Cerebellar nuclear complex (tissue), 1 donor: ENCODE measurements at regions not wholly inside any gene's neighbourhood (a gene's known extent, or its start where the extent isn't known, plus 50 kb on each side); places are given as distances from the start of the nearest gene placed in this dataset.

Experiments
- DNase-seq, 2 experiments: peaks; one replicate each; lab custom pipeline; 2025; lab: John Stamatoyannopoulos, UW

- no peak for DNase-seq
Measured at GRCh38 chr13:31049083-31049482, 112.6 kb downstream of the HSPH1 start.

- no peak for DNase-seq
Measured at GRCh38 chr13:31048521-31048920, 113.2 kb downstream of the HSPH1 start.

- no peak for DNase-seq
Measured at GRCh38 chr13:31046711-31047279, 114.3 kb downstream of the TEX26 start.

GRCh38 chr13:31045286-31046081, 113.0 kb downstream of the TEX26 start:
- DNase-seq: no peak

- DNase-seq: peak in 1 of 2 experiments; percentile 20
Measured at GRCh38 chr13:31044364-31045285, 112.2 kb downstream of the TEX26 start.

GRCh38 chr13:31043957-31044356, 111.5 kb downstream of the TEX26 start:
- no peak for DNase-seq

GRCh38 chr13:31042481-31043165, 110.2 kb downstream of the TEX26 start:
- DNase-seq: no peak

- DNase-seq: no peak
Measured at GRCh38 chr13:31042049-31042448, 109.6 kb downstream of the TEX26 start.

- DNase-seq: no peak
Measured at GRCh38 chr13:31038834-31039552, 106.5 kb downstream of the TEX26 start.

- DNase-seq: no peak
Measured at GRCh38 chr13:31037874-31038500, 105.5 kb downstream of the TEX26 start.

- DNase-seq: no peak
Measured at GRCh38 chr13:31036731-31037695, 104.6 kb downstream of the TEX26 start.

GRCh38 chr13:31035185-31035965, 102.9 kb downstream of the TEX26 start:
- peak in 1 of 2 experiments; percentile 29 for DNase-seq

GRCh38 chr13:31032528-31033113, 100.2 kb downstream of the TEX26 start:
- no peak for DNase-seq

- no peak for DNase-seq
Measured at GRCh38 chr13:31031482-31031881, 99.0 kb downstream of the TEX26 start.

- no peak for DNase-seq
Measured at GRCh38 chr13:31029102-31029501, 96.6 kb downstream of the TEX26 start.

- DNase-seq: no peak
Measured at GRCh38 chr13:31027136-31027535, 94.7 kb downstream of the TEX26 start.
